Common myeloid progenitor, CD34-positive (primary cell): ENCODE measurements at regions not wholly inside any gene's neighbourhood (a gene's known extent, or its start where the extent isn't known, plus 50 kb on each side); places are given as distances from the start of the nearest gene placed in this dataset.
"Not testable (repeated sequence)": the region's sequence is repeated elsewhere in the genome, so short reads cannot be mapped to it uniquely, and the experiment has no call there.

Source experiments
- CTCF ChIA-PET: fragments of 350-600 bp; sonication (Branson Sonifier 250); formaldehyde crosslinking; loops from one replicate; lab custom pipeline; 2021; ENCODE audit warnings: antibody characterized with exemption; lab: Charles Lee
- POLR2A ChIA-PET: fragments of 350-600 bp; sonication (Branson Sonifier 250); formaldehyde crosslinking; loops from one replicate; lab custom pipeline; 2021; ENCODE audit warnings: antibody characterized with exemption; lab: Charles Lee
- DNase-seq, 3 donors: peaks; one replicate each; pipeline versions ENCODE4 v3.0.0 to v3.0.0-alpha.2; 2013
- H3K27ac ChIP-seq, 2 experiments: 1 replicate in 1 of 2; 2 replicates in 1 of 2; pipeline ENCODE4 v1.7.0; 2013; ENCODE audit warnings: inconsistent platforms in 2 of 2, low read length in 2 of 2, mild to moderate bottlenecking in 2 of 2, low read depth in 1 of 2, moderate library complexity in 1 of 2; ENCODE audit not compliant: severe bottlenecking in 2 of 2, insufficient read depth in 1 of 2, poor library complexity in 1 of 2
- H3K27me3 ChIP-seq, 5 experiments: replicated peaks in 2 of 5; 1 replicate in 3 of 5; 2 replicates in 2 of 5; pipeline versions ENCODE4 v1.6.1 to v1.7.0; 2013; ENCODE audit warnings: low read length in 4 of 5, mild to moderate bottlenecking in 2 of 5, moderate library complexity in 2 of 5, inconsistent platforms in 1 of 5; ENCODE audit not compliant: insufficient read depth in 5 of 5, control insufficient read depth in 4 of 5
- H3K36me3 ChIP-seq, 4 experiments: 1 replicate in 2 of 4; 2 replicates in 2 of 4; pipeline versions ENCODE4 v1.6.1 to v1.7.0; 2013; ENCODE audit warnings: low read length in 3 of 4, control low read depth in 1 of 4, mild to moderate bottlenecking in 1 of 4; ENCODE audit not compliant: control insufficient read depth in 4 of 4, insufficient read depth in 4 of 4
- H3K4me1 ChIP-seq, 4 experiments: 1 replicate in 3 of 4; 2 replicates in 1 of 4; pipeline versions ENCODE4 v1.6.1 to v1.7.1; 2013; ENCODE audit warnings: low read length in 3 of 4, mild to moderate bottlenecking in 3 of 4, control low read depth in 1 of 4, inconsistent platforms in 1 of 4, moderate library complexity in 1 of 4; ENCODE audit not compliant: control insufficient read depth in 4 of 4, insufficient read depth in 4 of 4; ENCODE audit errors: control extremely low read depth in 1 of 4
- H3K4me3 ChIP-seq, 7 experiments: 1 replicate in 4 of 7; 2 replicates in 3 of 7; pipeline versions ENCODE4 v1.5.1 to v1.7.0; 2013; ENCODE audit warnings: mild to moderate bottlenecking in 7 of 7, low read length in 6 of 7, moderate library complexity in 6 of 7, inconsistent platforms in 2 of 7, low read depth in 2 of 7, control low read depth in 1 of 7; ENCODE audit not compliant: insufficient read depth in 4 of 7, control insufficient read depth in 1 of 7; ENCODE audit errors: extremely low read depth in 1 of 7
- H3K9me3 ChIP-seq, 5 experiments: 1 replicate in 4 of 5; 2 replicates in 1 of 5; pipeline versions ENCODE4 v1.6.1 to v1.7.1; 2013; ENCODE audit warnings: low read length in 4 of 5, mild to moderate bottlenecking in 2 of 5, inconsistent platforms in 1 of 5, low read depth in 1 of 5, moderate library complexity in 1 of 5; ENCODE audit not compliant: control insufficient read depth in 4 of 5, insufficient read depth in 2 of 5; ENCODE audit errors: control extremely low read depth in 1 of 5
- WGBS: methylation state at CpG from one replicate; pipeline ENCODE4 v1.1.5; 2013; ENCODE audit not compliant: insufficient coverage; 5-methylcytosine and 5-hydroxymethylcytosine counted together

- no peaks in the 10 kb centered on the region for H3K36me3 ChIP-seq
- CTCF ChIA-PET = no interaction called here
- POLR2A ChIA-PET = no interaction called here
- WGBS = 93% methylated on average over 2 of the region's 2 CpGs
- no peak overlapping the region for H3K27ac ChIP-seq
- DNase-seq = no peak
- no peaks in the 10 kb centered on the region for H3K27me3 ChIP-seq
- H3K4me3 ChIP-seq = no peak overlapping the region
- H3K4me1 ChIP-seq = no peaks in the 10 kb centered on the region
- no peaks in the 10 kb centered on the region for H3K9me3 ChIP-seq
Measured at GRCh38 chr11:101706541-101706940, 122.7 kb upstream of the TRPC6 start.

- Histone ChIP-seq H3K27me3 (no peaks in the 10 kb centered on the region), H3K4me3 (no peak overlapping the region), H3K27ac (no peak overlapping the region), H3K4me1 (no peaks in the 10 kb centered on the region), H3K9me3 (no peaks in the 10 kb centered on the region), H3K36me3 (no peaks in the 10 kb centered on the region)
- ChIA-PET POLR2A (no interaction called here), CTCF (no interaction called here)
- WGBS = 100% methylated on average over 1 of the region's 1 CpG
- no peak for DNase-seq
Measured at GRCh38 chr11:101705972-101706371, 122.2 kb upstream of the TRPC6 start.

GRCh38 chr11:101694869-101695268, 111.1 kb upstream of the TRPC6 start:
- H3K9me3 ChIP-seq, H3K4me3 ChIP-seq, CTCF ChIA-PET, H3K27ac ChIP-seq, H3K4me1 ChIP-seq, POLR2A ChIA-PET, DNase-seq, H3K27me3 ChIP-seq, H3K36me3 ChIP-seq: not testable (repeated sequence)
- no CpG with 5 or more reads among the region's 3 CpGs for WGBS

- ChIA-PET POLR2A (no interaction called here), CTCF (no interaction called here)
- Histone ChIP-seq H3K27ac (no peak overlapping the region), H3K36me3 (no peaks in the 10 kb centered on the region), H3K4me3 (no peak overlapping the region), H3K9me3 (peaks cover 0 to 3% (median 0%) of the 10 kb centered on the region in 5 experiments), H3K4me1 (no peaks in the 10 kb centered on the region), H3K27me3 (no peaks in the 10 kb centered on the region)
- WGBS = no CpG with 5 or more reads among the region's 1 CpG
- DNase-seq = no peak
Measured at GRCh38 chr11:101692980-101693379, 109.2 kb upstream of the TRPC6 start.

DNA sequence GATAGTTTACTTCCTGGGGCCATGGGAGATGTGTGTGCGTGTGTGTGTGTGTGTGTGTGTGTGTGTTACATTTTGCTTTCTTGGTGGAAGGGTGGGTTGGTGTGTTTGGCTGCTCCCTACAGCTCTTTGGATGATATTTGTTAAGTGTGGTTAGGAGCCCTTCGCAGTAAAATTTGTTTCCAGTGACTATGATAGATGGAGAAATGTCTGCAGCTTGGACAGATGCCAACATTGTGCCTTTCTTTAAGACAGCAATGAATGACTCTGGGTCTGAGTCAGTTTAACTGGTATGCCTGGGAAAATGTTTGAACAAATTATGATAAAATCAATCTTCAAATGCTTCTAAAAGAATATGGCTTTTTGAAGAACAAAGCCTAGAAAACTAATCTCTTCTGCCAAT, 102.7 kb upstream of the TRPC6 start:
- DNase-seq = no peak
- ChIA-PET POLR2A (no interaction called here), CTCF (no interaction called here)
- Histone ChIP-seq H3K36me3 (no peaks in the 10 kb centered on the region), H3K27me3 (no peaks in the 10 kb centered on the region), H3K9me3 (peaks cover 0 to 3% (median 0%) of the 10 kb centered on the region in 5 experiments), H3K4me3 (no peak overlapping the region), H3K4me1 (no peaks in the 10 kb centered on the region), H3K27ac (no peak overlapping the region)
- WGBS = no CpG with 5 or more reads among the region's 2 CpGs

GRCh38 chr11:101668236-101668635, 84.4 kb upstream of the TRPC6 start:
- H3K36me3 ChIP-seq = no peaks in the 10 kb centered on the region
- ChIA-PET POLR2A (no interaction called here), CTCF (no interaction called here)
- H3K4me1 ChIP-seq = no peaks in the 10 kb centered on the region
- H3K9me3 ChIP-seq = peaks cover 0 to 3% (median 0%) of the 10 kb centered on the region in 5 experiments
- no peaks in the 10 kb centered on the region for H3K27me3 ChIP-seq
- H3K27ac ChIP-seq = no peak overlapping the region
- no peak overlapping the region for H3K4me3 ChIP-seq
- WGBS = no CpG with 5 or more reads among the region's 2 CpGs
- DNase-seq = no peak

- no peak for DNase-seq
Measured at GRCh38 chr11:101666916-101667315, 83.1 kb upstream of the TRPC6 start.

More at GRCh38 chr11:101666916-101667315, 83.1 kb upstream of the TRPC6 start:
- Histone ChIP-seq H3K36me3 (no peaks in the 10 kb centered on the region), H3K9me3 (peaks cover 0 to 6% (median 1%) of the 10 kb centered on the region in 5 experiments), H3K27ac (no peak overlapping the region), H3K4me3 (no peak overlapping the region), H3K4me1 (no peaks in the 10 kb centered on the region), H3K27me3 (no peaks in the 10 kb centered on the region)
- ChIA-PET CTCF (no interaction called here), POLR2A (no interaction called here)
- 85% methylated on average over 2 of the region's 3 CpGs for WGBS
